Panc1 (cell line): ENCODE measurements at regions not wholly inside any gene's neighbourhood (a gene's known extent, or its start where the extent isn't known, plus 50 kb on each side); places are given as distances from the start of the nearest gene placed in this dataset.

Experiments
- ATAC-seq: fragments of 200-7000 bp; cut with Tn5 transposase; 2 replicates; pipeline ENCODE4 v1.9.1; 2020; ENCODE audit warnings: mild to moderate bottlenecking, moderate library complexity
- BruUV-seq: library from RNA; stranded (reverse); fragments of 400-500 nt; replicated peaks from 2 replicates; lab custom pipeline; 2021; lab: Mats Ljungman, UMichigan
- CTCF ChIA-PET: fragments of 300-600 bp; sonication (Branson Sonifier 250); formaldehyde crosslinking; loops from one replicate; lab custom pipeline; 2022; ENCODE audit warnings: antibody characterized with exemption; lab: Charles Lee
- POLR2A ChIA-PET: fragments of 300-600 bp; sonication (Branson Sonifier 250); formaldehyde crosslinking; loops from one replicate; lab custom pipeline; 2022; ENCODE audit warnings: antibody characterized with exemption; lab: Charles Lee
- DNase-seq: peaks from one replicate; pipeline ENCODE4 v3.0.0-alpha.2; 2010; ENCODE audit warnings: low read depth, low spot score
- H3K27ac ChIP-seq: 2 replicates; pipeline ENCODE4 v1.5.1; 2011; ENCODE audit warnings: mild to moderate bottlenecking, low read length, inconsistent platforms
- H3K27me3 ChIP-seq: fragments of 200-500 bp; sonication (Bioruptor generic); 2 replicates; pipeline ENCODE4 v1.6.0; 2014; ENCODE audit warnings: low read length, inconsistent platforms; ENCODE audit not compliant: control insufficient read depth, insufficient read depth
- H3K36me3 ChIP-seq: fragments of 200-500 bp; sonication (Bioruptor generic); 2 replicates; pipeline ENCODE4 v1.5.1; 2014; ENCODE audit warnings: inconsistent platforms, mild to moderate bottlenecking, low read length, moderate library complexity; ENCODE audit not compliant: control insufficient read depth, insufficient read depth
- H3K4me1 ChIP-seq: 2 replicates; pipeline ENCODE4 v1.5.1; 2011; ENCODE audit warnings: inconsistent platforms, mild to moderate bottlenecking, low read length, moderate library complexity; ENCODE audit not compliant: control insufficient read depth, insufficient read depth
- H3K4me3 ChIP-seq, 2 experiments: 2 replicates each; pipeline ENCODE4 v1.5.1; 2011 to 2012; ENCODE audit warnings: low read depth in 2 of 2, low read length in 2 of 2, mild to moderate bottlenecking in 2 of 2, inconsistent platforms in 1 of 2, moderate library complexity in 1 of 2
- H3K9me3 ChIP-seq: fragments of 200-500 bp; sonication (Bioruptor generic); 2 replicates; pipeline ENCODE4 v1.5.1; 2014; ENCODE audit warnings: low read depth, mild to moderate bottlenecking, inconsistent platforms, low read length, moderate library complexity; ENCODE audit not compliant: control insufficient read depth, insufficient read depth
- POLR2AphosphoS5 ChIP-seq: IDR thresholded peaks from 2 replicates; pipeline ENCODE4 v1.6.1; 2012; ENCODE audit warnings: mild to moderate bottlenecking, low read depth, low read length, moderate library complexity
- SIN3A ChIP-seq: IDR thresholded peaks from 2 replicates; pipeline ENCODE4 v1.6.1; 2012; ENCODE audit warnings: low read depth, mild to moderate bottlenecking, low read length, moderate library complexity, borderline replicate concordance; ENCODE audit not compliant: insufficient read depth
- TCF7L2 ChIP-seq: IDR thresholded peaks from 2 replicates; pipeline ENCODE4 v1.6.1; 2011; ENCODE audit warnings: mild to moderate bottlenecking, low read depth, low read length, inconsistent platforms
- in situ Hi-C: cut with HindIII; loops from 2 replicates; pipeline ENCODE4 v1.10.0; 2016; ENCODE audit warnings: low sequenced_read_pairs, low pct_unique_long_range_greater_than_20kb
- intact Hi-C: fragments of 100-400 bp; cut with micrococcal nuclease; formaldehyde crosslinking; loops from one replicate; pipeline ENCODE4 v1.10.0; 2022; ENCODE audit not compliant: unreplicated experiment
- TF ChIP-seq, protein P1 (sequence below), 2 experiments: IDR thresholded peaks; 2 replicates each; pipeline ENCODE4 v1.6.1; 2011 to 2012; ENCODE audit warnings: low read depth in 2 of 2, control low read depth in 1 of 2, low read length in 1 of 2, mild to moderate bottlenecking in 1 of 2, moderate library complexity in 1 of 2; ENCODE audit not compliant: insufficient read depth in 1 of 2
- TF ChIP-seq, protein P2 (sequence below): fragments of 450-650 bp; IDR thresholded peaks from 2 replicates; pipeline ENCODE4 v1.5.1; 2017; ENCODE audit warnings: mild to moderate bottlenecking

DNA sequence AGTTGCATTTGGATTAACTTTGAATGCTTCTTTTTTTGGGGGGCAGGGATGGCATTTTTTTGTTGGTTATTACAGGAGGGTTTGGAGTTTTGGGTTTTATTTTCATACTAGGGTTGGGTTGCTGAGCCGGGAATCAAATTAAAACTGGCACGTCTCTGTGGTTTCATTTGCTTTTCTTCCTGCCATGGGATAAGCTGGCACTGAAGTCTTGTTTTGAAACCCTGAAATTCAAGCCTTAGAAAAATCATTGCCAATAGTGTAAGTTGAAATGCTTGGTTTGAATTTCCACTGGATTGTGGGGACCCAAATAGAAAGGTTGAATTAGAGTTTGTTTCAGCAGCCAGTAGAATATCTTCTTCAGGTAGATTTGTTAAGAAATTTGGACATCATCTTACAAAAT, 193.1 kb upstream of the DCBLD2 start:
- H3K9me3 ChIP-seq = no peaks in the 10 kb centered on the region
- in situ Hi-C loops (no loop called here), intact Hi-C loops (no loop called here)
- no TSS peak for BruUV-seq
- H3K4me3 ChIP-seq = no peak overlapping the region
- no peak for TF ChIP-seq POLR2AphosphoS5
- no peak for TF ChIP-seq TCF7L2
- no peak for TF ChIP-seq SIN3A
- TF ChIP-seq, protein P1, sequence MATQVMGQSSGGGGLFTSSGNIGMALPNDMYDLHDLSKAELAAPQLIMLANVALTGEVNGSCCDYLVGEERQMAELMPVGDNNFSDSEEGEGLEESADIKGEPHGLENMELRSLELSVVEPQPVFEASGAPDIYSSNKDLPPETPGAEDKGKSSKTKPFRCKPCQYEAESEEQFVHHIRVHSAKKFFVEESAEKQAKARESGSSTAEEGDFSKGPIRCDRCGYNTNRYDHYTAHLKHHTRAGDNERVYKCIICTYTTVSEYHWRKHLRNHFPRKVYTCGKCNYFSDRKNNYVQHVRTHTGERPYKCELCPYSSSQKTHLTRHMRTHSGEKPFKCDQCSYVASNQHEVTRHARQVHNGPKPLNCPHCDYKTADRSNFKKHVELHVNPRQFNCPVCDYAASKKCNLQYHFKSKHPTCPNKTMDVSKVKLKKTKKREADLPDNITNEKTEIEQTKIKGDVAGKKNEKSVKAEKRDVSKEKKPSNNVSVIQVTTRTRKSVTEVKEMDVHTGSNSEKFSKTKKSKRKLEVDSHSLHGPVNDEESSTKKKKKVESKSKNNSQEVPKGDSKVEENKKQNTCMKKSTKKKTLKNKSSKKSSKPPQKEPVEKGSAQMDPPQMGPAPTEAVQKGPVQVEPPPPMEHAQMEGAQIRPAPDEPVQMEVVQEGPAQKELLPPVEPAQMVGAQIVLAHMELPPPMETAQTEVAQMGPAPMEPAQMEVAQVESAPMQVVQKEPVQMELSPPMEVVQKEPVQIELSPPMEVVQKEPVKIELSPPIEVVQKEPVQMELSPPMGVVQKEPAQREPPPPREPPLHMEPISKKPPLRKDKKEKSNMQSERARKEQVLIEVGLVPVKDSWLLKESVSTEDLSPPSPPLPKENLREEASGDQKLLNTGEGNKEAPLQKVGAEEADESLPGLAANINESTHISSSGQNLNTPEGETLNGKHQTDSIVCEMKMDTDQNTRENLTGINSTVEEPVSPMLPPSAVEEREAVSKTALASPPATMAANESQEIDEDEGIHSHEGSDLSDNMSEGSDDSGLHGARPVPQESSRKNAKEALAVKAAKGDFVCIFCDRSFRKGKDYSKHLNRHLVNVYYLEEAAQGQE (IDR thresholded peaks at IDR 0.05; ENCODE audit: insufficient read depth in 1 of 2, low read depth in 2 of 2, low read length in 1 of 2) = no peak
- TF ChIP-seq, protein P2, sequence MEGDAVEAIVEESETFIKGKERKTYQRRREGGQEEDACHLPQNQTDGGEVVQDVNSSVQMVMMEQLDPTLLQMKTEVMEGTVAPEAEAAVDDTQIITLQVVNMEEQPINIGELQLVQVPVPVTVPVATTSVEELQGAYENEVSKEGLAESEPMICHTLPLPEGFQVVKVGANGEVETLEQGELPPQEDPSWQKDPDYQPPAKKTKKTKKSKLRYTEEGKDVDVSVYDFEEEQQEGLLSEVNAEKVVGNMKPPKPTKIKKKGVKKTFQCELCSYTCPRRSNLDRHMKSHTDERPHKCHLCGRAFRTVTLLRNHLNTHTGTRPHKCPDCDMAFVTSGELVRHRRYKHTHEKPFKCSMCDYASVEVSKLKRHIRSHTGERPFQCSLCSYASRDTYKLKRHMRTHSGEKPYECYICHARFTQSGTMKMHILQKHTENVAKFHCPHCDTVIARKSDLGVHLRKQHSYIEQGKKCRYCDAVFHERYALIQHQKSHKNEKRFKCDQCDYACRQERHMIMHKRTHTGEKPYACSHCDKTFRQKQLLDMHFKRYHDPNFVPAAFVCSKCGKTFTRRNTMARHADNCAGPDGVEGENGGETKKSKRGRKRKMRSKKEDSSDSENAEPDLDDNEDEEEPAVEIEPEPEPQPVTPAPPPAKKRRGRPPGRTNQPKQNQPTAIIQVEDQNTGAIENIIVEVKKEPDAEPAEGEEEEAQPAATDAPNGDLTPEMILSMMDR = no peak
- no peaks in the 10 kb centered on the region for H3K4me1 ChIP-seq
- no peaks in the 10 kb centered on the region for H3K36me3 ChIP-seq
- POLR2A ChIA-PET = no interaction called here
- no peaks in the 10 kb centered on the region for H3K27me3 ChIP-seq
- CTCF ChIA-PET = no interaction called here
- ATAC-seq (no peak), DNase-seq (no peak)
- H3K27ac ChIP-seq = no peak overlapping the region

DNA sequence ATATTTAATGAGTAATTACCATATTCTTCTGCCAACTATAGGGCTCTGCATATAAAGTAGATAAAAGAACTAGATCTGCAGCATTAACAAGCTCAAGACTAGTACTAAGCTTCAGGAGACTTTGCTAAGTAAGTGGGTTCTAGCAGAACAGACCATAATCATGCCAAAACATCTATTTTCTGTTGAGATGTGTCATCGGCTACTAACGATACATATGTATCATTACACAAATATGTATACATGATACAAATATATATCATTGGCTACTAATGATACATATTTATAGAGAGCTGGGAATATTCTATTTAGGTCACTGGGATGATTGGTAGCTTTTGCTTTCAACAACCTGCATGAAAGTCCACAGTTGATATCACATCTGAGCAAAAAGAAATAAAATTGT, 185.8 kb upstream of the DCBLD2 start:
- Histone ChIP-seq H3K27me3 (no peaks in the 10 kb centered on the region), H3K9me3 (no peaks in the 10 kb centered on the region), H3K4me3 (no peak overlapping the region), H3K36me3 (no peaks in the 10 kb centered on the region), H3K4me1 (no peaks in the 10 kb centered on the region), H3K27ac (no peak overlapping the region)
- no peak for DNase-seq
- no TSS peak for BruUV-seq
- TF ChIP-seq, protein P1 (IDR thresholded peaks at IDR 0.05; ENCODE audit: insufficient read depth in 1 of 2, low read depth in 2 of 2, low read length in 1 of 2) = no peak
- TF ChIP-seq SIN3A = no peak
- no peak for TF ChIP-seq TCF7L2
- TF ChIP-seq, protein P2 = no peak
- no peak for TF ChIP-seq POLR2AphosphoS5
- in situ Hi-C loops = no loop called here
- CTCF ChIA-PET = no interaction called here
- no peak for ATAC-seq
- POLR2A ChIA-PET = no interaction called here
- intact Hi-C loops = no loop called here
